Progenitor cell of endocrine pancreas (in vitro differentiated cells): ENCODE measurements at regions not wholly inside any gene's neighbourhood (a gene's known extent, or its start where the extent isn't known, plus 50 kb on each side); places are given as distances from the start of the nearest gene placed in this dataset.
"Not testable (repeated sequence)": the region's sequence is repeated elsewhere in the genome, so short reads cannot be mapped to it uniquely, and the experiment has no call there.

Experiments used
- DNase-seq: peaks from one replicate; pipeline ENCODE4 v3.0.0; 2021; ENCODE audit warnings: low spot score; ENCODE audit not compliant: unreplicated experiment
- H3K27ac Mint-ChIP-seq: 2 replicates; pipeline ENCODE4 v1.8.0; 2021; ENCODE audit warnings: mild to moderate bottlenecking, moderate library complexity, mixed read lengths
- H3K27me3 Mint-ChIP-seq: 2 replicates; pipeline ENCODE4 v1.8.0; 2021; ENCODE audit warnings: mixed read lengths
- H3K36me3 Mint-ChIP-seq: 2 replicates; pipeline ENCODE4 v1.8.0; 2022; ENCODE audit warnings: mixed read lengths; ENCODE audit not compliant: insufficient read depth
- H3K4me1 Mint-ChIP-seq: 2 replicates; pipeline ENCODE4 v1.8.0; 2021; ENCODE audit warnings: low read depth, mixed read lengths
- H3K4me3 Mint-ChIP-seq: 2 replicates; pipeline ENCODE4 v1.8.0; 2021; ENCODE audit warnings: low read depth, mild to moderate bottlenecking, moderate library complexity, mixed read lengths
- H3K9me3 Mint-ChIP-seq: 2 replicates; pipeline ENCODE4 v1.8.0; 2021; ENCODE audit warnings: low read depth, mixed read lengths
- TF ChIP-seq, protein P1 (sequence below): fragments of 200-600 bp; sonication (generic); IDR thresholded peaks from one replicate; pipeline ENCODE4 v1.5.0; 2021; ENCODE audit warnings: antibody characterized with exemption, mild to moderate bottlenecking; ENCODE audit not compliant: unreplicated experiment

- not testable (repeated sequence) for H3K4me1 Mint-ChIP-seq, H3K27ac Mint-ChIP-seq, H3K36me3 Mint-ChIP-seq, H3K4me3 Mint-ChIP-seq, H3K9me3 Mint-ChIP-seq, H3K27me3 Mint-ChIP-seq, DNase-seq
Observed at GRCh38 chr2:76697439-76697838, 824.7 kb downstream of the LRRTM4 start.

DNA sequence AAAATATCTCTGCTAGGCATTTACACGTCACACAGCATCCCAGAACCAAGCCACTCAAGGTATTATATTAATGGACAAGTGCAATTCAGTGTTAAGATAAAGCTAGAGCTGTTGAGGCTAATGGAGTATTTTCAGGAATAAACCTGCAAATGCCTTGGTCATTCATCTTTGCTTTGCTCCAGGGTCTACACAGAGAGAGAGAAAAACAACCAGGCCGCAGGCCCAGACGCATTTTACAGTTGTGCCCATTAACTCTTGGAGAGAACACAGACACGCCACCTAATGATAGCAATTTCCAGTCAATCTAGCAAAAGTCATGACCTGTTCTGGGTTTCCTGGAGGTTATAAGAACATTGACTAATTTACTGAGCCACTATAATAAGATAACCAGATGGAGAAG is 829.3 kb downstream of the LRRTM4 start:
- TF ChIP-seq, protein P1, sequence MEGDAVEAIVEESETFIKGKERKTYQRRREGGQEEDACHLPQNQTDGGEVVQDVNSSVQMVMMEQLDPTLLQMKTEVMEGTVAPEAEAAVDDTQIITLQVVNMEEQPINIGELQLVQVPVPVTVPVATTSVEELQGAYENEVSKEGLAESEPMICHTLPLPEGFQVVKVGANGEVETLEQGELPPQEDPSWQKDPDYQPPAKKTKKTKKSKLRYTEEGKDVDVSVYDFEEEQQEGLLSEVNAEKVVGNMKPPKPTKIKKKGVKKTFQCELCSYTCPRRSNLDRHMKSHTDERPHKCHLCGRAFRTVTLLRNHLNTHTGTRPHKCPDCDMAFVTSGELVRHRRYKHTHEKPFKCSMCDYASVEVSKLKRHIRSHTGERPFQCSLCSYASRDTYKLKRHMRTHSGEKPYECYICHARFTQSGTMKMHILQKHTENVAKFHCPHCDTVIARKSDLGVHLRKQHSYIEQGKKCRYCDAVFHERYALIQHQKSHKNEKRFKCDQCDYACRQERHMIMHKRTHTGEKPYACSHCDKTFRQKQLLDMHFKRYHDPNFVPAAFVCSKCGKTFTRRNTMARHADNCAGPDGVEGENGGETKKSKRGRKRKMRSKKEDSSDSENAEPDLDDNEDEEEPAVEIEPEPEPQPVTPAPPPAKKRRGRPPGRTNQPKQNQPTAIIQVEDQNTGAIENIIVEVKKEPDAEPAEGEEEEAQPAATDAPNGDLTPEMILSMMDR = no peak
- no peaks in the 10 kb centered on the region for H3K36me3 Mint-ChIP-seq
- no peaks in the 10 kb centered on the region for H3K4me1 Mint-ChIP-seq
- no peaks in the 10 kb centered on the region for H3K9me3 Mint-ChIP-seq
- H3K4me3 Mint-ChIP-seq = no peak overlapping the region
- H3K27me3 Mint-ChIP-seq = no peaks in the 10 kb centered on the region
- no peak for DNase-seq
- H3K27ac Mint-ChIP-seq = no peak overlapping the region

GRCh38 chr2:76688732-76689131 is 833.4 kb downstream of the LRRTM4 start:
- Mint-ChIP-seq H3K9me3 (no peaks in the 10 kb centered on the region), H3K27ac (no peak overlapping the region), H3K4me3 (no peak overlapping the region), H3K27me3 (no peaks in the 10 kb centered on the region), H3K36me3 (no peaks in the 10 kb centered on the region), H3K4me1 (no peaks in the 10 kb centered on the region)
- no peak for DNase-seq
- TF ChIP-seq, protein P1 = no peak

GRCh38 chr2:76687923-76688322 is 834.3 kb downstream of the LRRTM4 start:
- TF ChIP-seq, protein P1 = no peak
- Mint-ChIP-seq H3K36me3 (no peaks in the 10 kb centered on the region), H3K4me1 (no peaks in the 10 kb centered on the region), H3K27ac (no peak overlapping the region), H3K4me3 (no peak overlapping the region), H3K27me3 (no peaks in the 10 kb centered on the region), H3K9me3 (no peaks in the 10 kb centered on the region)
- DNase-seq = no peak

GRCh38 chr2:76684756-76685155 is 837.4 kb downstream of the LRRTM4 start:
- no peaks in the 10 kb centered on the region for H3K27me3 Mint-ChIP-seq
- H3K4me3 Mint-ChIP-seq = no peak overlapping the region
- TF ChIP-seq, protein P1 = no peak
- H3K4me1 Mint-ChIP-seq = no peaks in the 10 kb centered on the region
- H3K27ac Mint-ChIP-seq = no peak overlapping the region
- no peaks in the 10 kb centered on the region for H3K9me3 Mint-ChIP-seq
- no peak for DNase-seq
- no peaks in the 10 kb centered on the region for H3K36me3 Mint-ChIP-seq

DNA sequence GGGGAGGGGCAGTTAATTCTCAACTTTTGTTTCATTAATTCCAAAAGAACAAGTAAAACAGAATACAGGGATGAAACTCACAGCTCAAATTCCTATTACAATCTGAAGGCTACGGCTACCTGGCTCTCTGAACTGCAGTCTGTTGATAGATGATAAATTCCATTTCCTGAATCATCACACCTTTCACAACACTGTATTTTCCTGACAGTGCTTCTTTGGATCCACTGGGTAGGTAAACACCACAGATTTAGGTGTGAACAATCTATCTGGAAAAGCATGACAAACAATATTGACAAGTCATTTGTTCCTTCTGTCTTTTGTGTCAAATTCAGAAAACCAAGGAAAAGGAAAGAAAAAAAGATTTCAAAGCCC is 843.2 kb downstream of the LRRTM4 start:
- Mint-ChIP-seq H3K27me3 (no peaks in the 10 kb centered on the region), H3K36me3 (no peaks in the 10 kb centered on the region), H3K9me3 (no peaks in the 10 kb centered on the region), H3K27ac (no peak overlapping the region), H3K4me3 (no peak overlapping the region), H3K4me1 (peaks cover 5% of the 10 kb centered on the region)
- no peak for DNase-seq
- TF ChIP-seq, protein P1 = no peak
